HG02852 (cell line): ENCODE measurements at regions not wholly inside any gene's neighbourhood (a gene's known extent, or its start where the extent isn't known, plus 50 kb on each side); places are given as distances from the start of the nearest gene placed in this dataset.
A peak's percentile ranks its signal among the peaks of the same experiment; 100 is the strongest.
"Not testable (repeated sequence)": the region's sequence is repeated elsewhere in the genome, so short reads cannot be mapped to it uniquely, and the experiment has no call there.

ENCODE experiments used
- ATAC-seq: cut with Tn5 transposase; IDR thresholded peaks from one replicate; pipeline ENCODE4 v1.9.1; 2021; ENCODE audit warnings: mild to moderate bottlenecking, moderate library complexity; ENCODE audit not compliant: unreplicated experiment

DNA sequence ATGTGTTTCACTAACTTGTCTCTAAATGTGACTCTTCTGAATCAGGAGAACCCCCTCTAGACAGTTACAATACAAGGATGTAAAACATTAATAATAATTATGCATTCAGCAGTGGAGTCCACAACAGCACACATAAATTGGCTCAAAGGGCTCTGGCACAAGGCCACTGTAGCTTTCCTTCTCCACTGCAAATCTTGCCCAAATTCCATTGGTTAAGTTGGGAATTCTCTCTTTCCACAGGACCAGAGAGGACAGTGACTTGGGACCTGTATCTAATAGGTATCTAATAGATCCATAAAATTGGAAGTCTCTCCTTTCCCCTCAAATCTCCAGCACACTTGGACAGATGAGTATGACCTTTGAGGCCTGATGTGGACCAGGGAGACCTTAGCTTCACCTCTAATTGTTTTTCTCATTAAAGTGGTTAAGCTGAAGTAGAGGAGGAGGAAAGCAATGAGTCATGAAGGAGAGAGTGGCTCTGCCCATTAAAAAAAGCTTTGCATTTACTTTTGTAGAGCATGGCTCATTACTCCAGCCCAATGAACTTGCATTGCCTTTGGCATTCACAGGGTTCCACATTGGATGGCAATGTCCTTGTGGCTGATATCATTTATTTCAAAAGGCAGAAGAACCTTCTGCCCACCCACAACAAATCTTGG lies 72.3 kb upstream of the SH3RF1 start:
- no peak for ATAC-seq

DNA sequence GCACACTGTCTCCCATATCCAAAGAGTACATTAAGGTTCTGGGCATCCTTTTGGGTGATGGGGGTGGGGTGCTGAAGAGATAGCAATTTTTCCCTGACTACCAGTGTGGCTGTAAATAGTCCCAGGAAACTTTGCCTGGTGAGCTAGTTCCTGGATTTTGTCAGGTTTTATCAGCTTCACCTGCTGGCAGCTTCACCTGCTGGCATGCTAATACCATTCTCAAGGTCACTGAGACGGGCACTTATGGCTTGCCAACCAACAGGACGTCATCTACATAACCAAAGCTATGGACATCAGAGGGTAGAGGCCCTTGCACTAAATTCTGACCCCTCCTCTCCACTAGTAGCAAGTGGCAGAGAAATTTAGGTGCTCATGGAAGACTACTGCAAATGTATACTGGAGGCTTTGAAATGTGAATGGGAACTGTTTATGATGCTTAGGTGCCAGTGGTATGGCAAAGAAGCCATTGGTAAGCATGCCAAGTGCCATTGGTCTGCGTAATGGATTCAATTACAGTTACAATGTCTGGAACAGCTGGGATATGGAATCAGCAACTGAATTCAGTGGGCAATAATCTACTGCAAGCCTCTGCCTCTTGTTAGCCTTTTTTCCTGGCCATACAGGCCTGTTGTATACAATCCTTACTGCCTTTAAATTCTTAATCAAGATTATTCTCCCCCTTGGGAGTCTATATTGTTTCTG lies 71.6 kb upstream of the SH3RF1 start:
- ATAC-seq, result no peak

DNA sequence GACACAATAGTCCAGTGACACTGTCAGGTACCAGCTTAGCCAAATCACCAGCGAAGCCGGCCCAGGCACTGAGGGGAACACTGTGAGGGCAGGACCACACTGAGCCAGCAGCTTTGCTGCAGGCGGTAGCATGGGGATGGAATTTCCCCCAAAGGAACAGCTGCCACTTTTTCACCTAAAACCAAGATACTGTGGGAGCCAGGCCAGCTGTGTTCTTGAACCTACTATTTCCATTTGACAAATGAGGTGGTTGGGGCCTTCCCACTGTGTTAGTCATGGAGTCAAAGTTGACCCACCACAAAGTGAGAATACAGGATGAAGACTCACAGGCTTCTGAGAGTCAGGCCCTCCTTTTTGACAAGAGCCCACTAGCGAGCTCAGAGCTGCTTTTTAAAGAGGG lies 70.7 kb upstream of the SH3RF1 start:
- peak; percentile 82 for ATAC-seq

DNA sequence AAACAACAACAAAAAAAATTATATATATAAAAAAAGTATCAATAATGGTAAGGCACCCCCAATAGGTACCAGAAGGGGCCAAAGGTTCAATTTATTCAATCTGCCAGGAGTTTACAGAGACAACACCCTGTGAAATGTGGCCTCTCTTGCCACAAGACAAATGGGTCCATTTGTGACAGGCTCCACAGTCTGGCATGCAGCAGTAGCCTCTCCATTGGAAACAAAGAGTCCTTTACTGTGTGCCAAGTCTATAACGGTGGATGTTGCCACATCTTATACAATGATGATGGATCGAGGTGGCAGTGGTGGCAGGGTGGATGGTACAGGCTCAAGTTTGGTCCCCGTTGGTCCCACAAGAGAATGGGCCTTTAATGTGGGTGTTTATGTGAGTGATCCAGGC lies 70.1 kb upstream of the SH3RF1 start:
- ATAC-seq, result peak; percentile 3

- ATAC-seq, result no peak
Measured at GRCh38 chr4:169338241-169338640, 67.5 kb upstream of the SH3RF1 start.

DNA sequence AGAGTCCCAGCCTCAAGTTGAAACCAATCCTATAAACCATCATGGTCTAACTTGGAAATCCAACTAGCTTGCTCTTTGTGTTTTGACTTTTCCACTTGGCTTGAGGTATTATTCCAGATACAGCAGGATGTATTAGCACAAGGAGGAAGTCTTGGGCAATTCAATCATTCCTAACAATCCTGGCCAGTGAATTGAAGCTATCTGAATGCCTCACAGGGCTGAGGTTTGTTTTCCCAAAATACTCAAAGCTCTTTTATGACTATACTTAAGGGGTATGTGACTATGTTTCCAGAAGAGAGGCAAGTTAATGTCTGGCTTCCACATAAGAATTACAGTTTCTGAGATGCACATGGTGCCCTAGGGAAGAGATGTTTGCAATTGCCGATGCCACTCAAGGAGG lies 66.8 kb upstream of the SH3RF1 start:
- ATAC-seq, result no peak

- no peak for ATAC-seq
Measured at GRCh38 chr4:169335331-169335730, 64.6 kb upstream of the SH3RF1 start.

- no peak for ATAC-seq
Measured at GRCh38 chr4:169334335-169334734, 63.6 kb upstream of the SH3RF1 start.

GRCh38 chr4:169333265-169333664 lies 62.5 kb upstream of the SH3RF1 start:
- ATAC-seq, result no peak

- no peak for ATAC-seq
Measured at GRCh38 chr4:169332583-169332982, 61.8 kb upstream of the SH3RF1 start.

GRCh38 chr4:169330811-169331210 lies 60.1 kb upstream of the SH3RF1 start:
- ATAC-seq, result no peak

DNA sequence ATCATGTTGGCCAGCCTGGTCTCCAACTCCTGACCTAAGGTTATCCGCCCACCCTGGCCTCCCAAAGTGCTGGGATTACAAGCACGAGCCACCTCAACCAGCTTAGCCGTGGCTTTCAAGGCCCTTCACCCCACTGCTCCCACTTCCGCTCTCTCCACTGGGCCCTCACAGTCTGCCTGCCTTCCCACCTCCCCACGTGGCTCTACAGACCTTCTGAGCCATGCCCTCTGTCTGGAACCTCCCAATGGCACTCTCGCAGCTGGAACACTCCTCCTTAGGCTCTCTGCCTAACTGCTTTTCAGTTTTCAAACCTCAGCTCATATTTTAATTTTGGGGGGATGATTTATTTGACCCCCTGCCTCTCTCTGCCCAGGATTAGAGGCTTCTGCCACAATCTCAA lies 59.3 kb upstream of the SH3RF1 start:
- no peak for ATAC-seq

GRCh38 chr4:169327951-169328350 lies 57.2 kb upstream of the SH3RF1 start:
- ATAC-seq, result no peak

- not testable (repeated sequence) for ATAC-seq
Measured at GRCh38 chr4:169323925-169324324, 53.2 kb upstream of the SH3RF1 start.

- ATAC-seq, result not testable (repeated sequence)
Measured at GRCh38 chr4:169322833-169323232, 52.1 kb upstream of the SH3RF1 start.
